Transverse colon (tissue), 4 donors: ENCODE measurements at regions not wholly inside any gene's neighbourhood (a gene's known extent, or its start where the extent isn't known, plus 50 kb on each side); places are given as distances from the start of the nearest gene placed in this dataset.
"Not testable (repeated sequence)": the region's sequence is repeated elsewhere in the genome, so short reads cannot be mapped to it uniquely, and the experiment has no call there.

Source experiments
- DNase-seq: peaks from one replicate; pipeline ENCODE4 v3.0.0-alpha.2; 2019
- H3K27ac ChIP-seq, 4 donors: fragments of 200-600 bp; sonication (generic); 2 replicates each; pipeline ENCODE4 v1.5.1; 2016 to 2018; ENCODE audit warnings: inconsistent platforms in 4 of 4
- H3K27me3 ChIP-seq: fragments of 200-600 bp; sonication (generic); 2 replicates; pipeline ENCODE4 v1.5.1; 2017; ENCODE audit warnings: inconsistent platforms
- H3K36me3 ChIP-seq, 4 donors: fragments of 200-600 bp; sonication (generic); 2 replicates each; pipeline ENCODE4 v1.5.1; 2017 to 2019; ENCODE audit warnings: inconsistent platforms in 4 of 4
- H3K4me1 ChIP-seq, 4 donors: fragments of 200-600 bp; sonication (generic); 2 replicates each; pipeline ENCODE4 v1.5.1; 2017 to 2020; ENCODE audit warnings: inconsistent platforms in 4 of 4
- H3K4me3 ChIP-seq, 4 donors: fragments of 200-600 bp; sonication (generic); 1 replicate in 1 of 4; 2 replicates in 3 of 4; pipeline versions ENCODE4 v1.5.1 to v1.6.1; 2017 to 2019; ENCODE audit warnings: inconsistent platforms in 4 of 4
- H3K9me3 ChIP-seq, 2 donors: fragments of 200-600 bp; sonication (generic); 2 replicates each; pipeline ENCODE4 v1.5.1; 2017 to 2019; ENCODE audit warnings: inconsistent platforms in 2 of 2
- EP300 ChIP-seq: sonication (generic); formaldehyde crosslinking; IDR thresholded peaks from one replicate; pipeline ENCODE4 v1.6.1; 2017; ENCODE audit warnings: antibody characterized with exemption, low read depth
- POLR2A ChIP-seq: fragments of 450-650 bp; IDR thresholded peaks from one replicate; pipeline ENCODE4 v1.6.1; 2016; ENCODE audit warnings: antibody characterized with exemption, mild to moderate bottlenecking, moderate library complexity
- POLR2AphosphoS5 ChIP-seq, 3 donors: sonication (generic); formaldehyde crosslinking; IDR thresholded peaks; one replicate each; pipeline ENCODE4 v1.6.1; 2016; ENCODE audit warnings: antibody characterized with exemption in 3 of 3
- WGBS, 2 donors: methylation state at CpG; one replicate each; pipeline ENCODE4 v1.1.5; 2018; ENCODE audit warnings: low coverage in 1 of 2; 5-methylcytosine and 5-hydroxymethylcytosine counted together
- in situ Hi-C, 4 donors: fragments of 200-750 bp; cut with MboI; loops; one replicate each; pipeline versions ENCODE4 v1.15.0 to v1.15.1; 2017; ENCODE audit warnings: low sequenced_read_pairs in 3 of 4, low pct_ligation_motif_present in 1 of 4, low pct_unique_long_range_greater_than_20kb in 1 of 4
- intact Hi-C: fragments of 100-400 bp; cut with DNase I; formaldehyde crosslinking; loops from one replicate; pipeline ENCODE4 v1.15.1; 2023; ENCODE audit warnings: low total_unique reads
- TF ChIP-seq, protein P1 (sequence below), 5 experiments: fragments of 200-600 bp in 3 of 5; fragments of 450-650 bp in 2 of 5; sonication (generic) in 3 of 5; IDR thresholded peaks; 1 replicate in 2 of 5; 2 replicates in 3 of 5; pipeline ENCODE4 v1.5.1; 2016 to 2017; ENCODE audit warnings: antibody characterized with exemption in 5 of 5, inconsistent platforms in 3 of 5, mild to moderate bottlenecking in 2 of 5, moderate library complexity in 1 of 5

DNA sequence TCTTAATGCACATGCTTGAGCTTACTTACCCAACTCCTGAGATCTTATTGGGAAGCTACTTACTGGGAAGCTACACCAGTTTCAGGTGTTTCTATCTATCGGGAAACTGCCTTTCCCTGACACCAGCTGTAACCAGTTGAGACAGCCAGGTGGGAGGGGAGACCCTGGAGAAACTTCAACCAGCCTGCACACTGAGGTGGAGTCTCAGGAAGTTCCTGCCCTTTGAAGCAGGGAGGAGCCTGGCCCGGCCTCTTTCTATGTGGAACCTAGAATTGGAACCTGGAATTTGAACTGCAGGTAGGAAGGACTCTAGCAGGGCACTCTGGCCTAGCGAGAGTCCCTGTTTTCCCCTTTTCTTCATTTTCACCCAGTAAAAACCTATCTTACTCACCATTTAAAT, 425.8 kb upstream of the PABPC4L start:
- Histone ChIP-seq H3K27ac (no peak overlapping the region), H3K4me3 (no peak overlapping the region), H3K27me3 (no peaks in the 10 kb centered on the region), H3K9me3 (no peaks in the 10 kb centered on the region), H3K36me3 (no peaks in the 10 kb centered on the region), H3K4me1 (peaks cover 0 to 28% (median 9%) of the 10 kb centered on the region in 4 donors)
- peak; percentile 33 for DNase-seq
- TF ChIP-seq, protein P1, sequence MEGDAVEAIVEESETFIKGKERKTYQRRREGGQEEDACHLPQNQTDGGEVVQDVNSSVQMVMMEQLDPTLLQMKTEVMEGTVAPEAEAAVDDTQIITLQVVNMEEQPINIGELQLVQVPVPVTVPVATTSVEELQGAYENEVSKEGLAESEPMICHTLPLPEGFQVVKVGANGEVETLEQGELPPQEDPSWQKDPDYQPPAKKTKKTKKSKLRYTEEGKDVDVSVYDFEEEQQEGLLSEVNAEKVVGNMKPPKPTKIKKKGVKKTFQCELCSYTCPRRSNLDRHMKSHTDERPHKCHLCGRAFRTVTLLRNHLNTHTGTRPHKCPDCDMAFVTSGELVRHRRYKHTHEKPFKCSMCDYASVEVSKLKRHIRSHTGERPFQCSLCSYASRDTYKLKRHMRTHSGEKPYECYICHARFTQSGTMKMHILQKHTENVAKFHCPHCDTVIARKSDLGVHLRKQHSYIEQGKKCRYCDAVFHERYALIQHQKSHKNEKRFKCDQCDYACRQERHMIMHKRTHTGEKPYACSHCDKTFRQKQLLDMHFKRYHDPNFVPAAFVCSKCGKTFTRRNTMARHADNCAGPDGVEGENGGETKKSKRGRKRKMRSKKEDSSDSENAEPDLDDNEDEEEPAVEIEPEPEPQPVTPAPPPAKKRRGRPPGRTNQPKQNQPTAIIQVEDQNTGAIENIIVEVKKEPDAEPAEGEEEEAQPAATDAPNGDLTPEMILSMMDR (IDR thresholded peaks at IDR 0.05) = no peak
- no peak for TF ChIP-seq POLR2A
- TF ChIP-seq EP300 = no peak
- no peak for TF ChIP-seq POLR2AphosphoS5 (IDR thresholded peaks at IDR 0.05)
- in situ Hi-C loops (no loop called here), intact Hi-C loops (no loop called here)
- WGBS, 2 donors = 76 to 80% methylated on average over 1 to 3 of the region's 3 CpGs

DNA sequence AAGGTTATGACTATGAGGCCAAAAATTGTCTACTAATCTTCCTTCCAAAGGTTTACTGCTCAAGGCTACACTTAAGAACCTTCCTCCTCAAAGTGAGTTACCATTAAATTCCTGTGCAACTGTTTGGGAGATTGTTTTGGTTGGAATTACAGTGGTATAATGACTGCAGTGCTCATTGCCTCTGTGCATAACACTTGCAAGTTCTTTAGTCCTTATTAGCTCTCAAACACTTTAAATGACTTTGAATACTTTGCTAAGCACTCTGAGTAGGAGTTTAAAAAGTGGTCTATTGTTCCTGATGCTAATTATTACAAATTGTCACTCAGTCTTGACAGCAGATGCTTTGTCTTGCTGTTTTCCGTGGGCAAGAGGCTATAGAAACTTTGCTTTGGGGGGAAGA, 422.8 kb upstream of the PABPC4L start:
- Histone ChIP-seq H3K4me1 (peaks cover 0 to 39% (median 13%) of the 10 kb centered on the region in 4 donors), H3K27me3 (no peaks in the 10 kb centered on the region), H3K9me3 (no peaks in the 10 kb centered on the region), H3K4me3 (no peak overlapping the region), H3K27ac (no peak overlapping the region), H3K36me3 (no peaks in the 10 kb centered on the region)
- TF ChIP-seq EP300 (no peak), POLR2A (no peak), POLR2AphosphoS5 (IDR thresholded peaks at IDR 0.05) (no peak)
- TF ChIP-seq, protein P1 (IDR thresholded peaks at IDR 0.05) = no peak
- WGBS, 2 donors = 29 to 58% methylated on average over 1 of the region's 1 CpG
- intact Hi-C loops = no loop called here
- DNase-seq = no peak
- in situ Hi-C loops = no loop called here

DNA sequence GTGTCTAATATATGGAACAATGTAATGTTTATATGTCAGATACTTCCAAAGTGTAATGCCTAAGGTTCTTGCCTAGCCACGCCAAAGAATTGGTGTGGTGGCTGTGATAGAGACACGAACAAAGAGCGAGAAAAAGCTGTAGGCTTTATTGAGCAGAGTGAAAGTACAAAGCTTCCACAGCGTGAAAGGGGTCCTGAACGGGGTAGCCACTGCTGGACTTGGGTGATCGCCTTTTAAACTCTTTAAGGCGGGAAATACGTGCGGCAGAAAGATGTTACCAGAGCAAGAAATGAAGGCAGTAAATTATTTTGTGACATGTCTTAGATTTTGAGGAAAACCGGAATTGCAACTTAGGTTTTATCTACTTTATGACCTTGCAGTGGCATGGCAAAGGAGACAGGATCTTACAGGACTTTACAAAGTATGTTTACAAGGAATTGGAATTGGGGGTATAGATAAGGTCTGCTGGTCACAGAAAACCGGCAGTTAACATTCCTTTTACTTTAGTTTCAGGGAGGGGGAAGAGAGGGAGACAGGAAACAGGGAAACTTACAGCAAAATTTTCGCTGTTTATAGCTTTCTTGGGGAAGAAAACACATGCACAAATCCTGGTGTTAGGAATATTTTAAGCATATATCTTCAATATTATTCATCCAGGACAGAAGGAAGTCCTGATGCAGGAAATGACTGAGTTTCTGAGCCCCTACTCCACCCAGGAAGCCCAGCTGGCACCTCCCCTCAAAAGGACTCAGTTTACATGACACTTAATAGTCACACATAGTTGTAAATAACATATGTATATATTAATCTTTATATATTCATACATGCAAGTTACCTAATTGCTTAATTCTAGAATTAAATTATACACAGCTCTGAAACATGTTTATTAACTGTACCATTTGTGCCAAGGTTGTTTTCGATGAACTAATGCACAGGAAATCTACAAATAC, 421.3 kb upstream of the PABPC4L start:
- WGBS, 2 donors = 44 to 55% methylated on average over 13 of the region's 13 CpGs
- peak overlapping the region; percentile 44 to 64 (median 54) for H3K27ac ChIP-seq
- DNase-seq, H3K4me3 ChIP-seq, in situ Hi-C loops, H3K27me3 ChIP-seq, intact Hi-C loops, H3K9me3 ChIP-seq, H3K36me3 ChIP-seq: not testable (repeated sequence)
- H3K4me1 ChIP-seq = peaks cover 0 to 26% (median 11%) of the 10 kb centered on the region in 4 donors

DNA sequence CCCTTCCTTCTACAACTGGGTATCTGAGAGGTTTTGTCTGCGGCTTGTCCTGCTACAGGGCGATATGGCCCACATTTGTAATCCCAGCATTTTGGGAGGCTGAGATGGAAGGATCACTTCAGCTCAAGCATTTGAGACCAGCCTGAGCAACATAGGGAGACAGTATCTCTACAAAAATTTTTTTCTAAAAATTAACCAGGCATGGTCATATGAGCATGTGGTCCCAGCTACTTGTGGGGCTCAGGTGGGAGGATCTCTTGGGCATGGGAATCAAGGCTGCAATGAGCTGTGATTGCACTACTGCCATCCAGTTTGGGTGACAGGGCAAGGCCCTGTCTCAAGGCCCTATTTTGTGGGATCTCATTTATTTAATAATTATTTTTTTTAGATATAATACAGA, 420.6 kb upstream of the PABPC4L start:
- DNase-seq = no peak
- 79% methylated on average over 2 of the region's 2 CpGs; no CpG with 5 or more reads in 1 of the 2 donors for WGBS, 2 donors
- in situ Hi-C loops (no loop called here), intact Hi-C loops (no loop called here)
- H3K27ac ChIP-seq = peak overlapping the region; percentile 50 to 64 (median 58)
- no peaks in the 10 kb centered on the region for H3K27me3 ChIP-seq
- TF ChIP-seq POLR2A (no peak), EP300 (no peak), POLR2AphosphoS5 (IDR thresholded peaks at IDR 0.05) (no peak)
- TF ChIP-seq, protein P1 (IDR thresholded peaks at IDR 0.05) = no peak
- H3K4me3 ChIP-seq = no peak overlapping the region
- peaks cover 0 to 22% (median 7%) of the 10 kb centered on the region in 4 donors for H3K4me1 ChIP-seq
- H3K9me3 ChIP-seq = no peaks in the 10 kb centered on the region
- H3K36me3 ChIP-seq = no peaks in the 10 kb centered on the region

DNA sequence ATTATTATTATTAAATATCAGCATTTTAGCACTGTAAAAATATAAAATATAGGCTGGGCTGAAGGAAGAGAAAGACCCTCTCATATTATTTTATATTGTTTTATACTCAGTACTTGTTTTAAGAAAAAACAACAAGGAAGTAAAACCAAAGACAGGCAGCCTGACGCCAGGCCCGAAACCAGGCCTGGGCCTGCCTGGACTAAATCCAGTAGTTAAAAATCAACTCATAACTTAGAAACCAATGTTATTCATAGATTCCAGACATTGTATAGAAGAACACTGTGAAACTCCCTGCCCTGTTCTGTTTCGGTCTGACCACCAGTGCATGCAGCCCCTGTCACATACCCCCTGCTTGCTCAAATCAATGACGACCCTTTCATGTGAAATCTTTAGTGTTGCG, 420.1 kb upstream of the PABPC4L start:
- intact Hi-C loops, H3K27me3 ChIP-seq, H3K4me3 ChIP-seq, H3K9me3 ChIP-seq, in situ Hi-C loops, H3K36me3 ChIP-seq: not testable (repeated sequence)
- H3K4me1 ChIP-seq = peaks cover 0 to 22% (median 7%) of the 10 kb centered on the region in 4 donors
- DNase-seq = peak; percentile 31
- WGBS, 2 donors = 40 to 53% methylated on average over 3 to 5 of the region's 5 CpGs
- H3K27ac ChIP-seq = peak overlapping the region; percentile 50 to 64 (median 58)
